NCI-H524 (cell line): ENCODE measurements at regions not wholly inside any gene's neighbourhood (a gene's known extent, or its start where the extent isn't known, plus 50 kb on each side); places are given as distances from the start of the nearest gene placed in this dataset.

ENCODE experiments used
- DNase-seq, 2 experiments: peaks; one replicate each; lab custom pipeline; 2025; lab: John Stamatoyannopoulos, UW

GRCh38 chr7:113825832-113826231 is 93.0 kb downstream of the PPP1R3A start:
- no peak for DNase-seq

GRCh38 chr7:113824117-113824823 is 94.5 kb downstream of the PPP1R3A start:
- peak in 1 of 2 experiments; percentile 16 for DNase-seq

GRCh38 chr7:113819474-113819873 is 99.3 kb downstream of the PPP1R3A start:
- DNase-seq: no peak

GRCh38 chr7:113816639-113817038 is 102.2 kb downstream of the PPP1R3A start:
- no peak for DNase-seq

- DNase-seq: no peak
Observed at GRCh38 chr7:113813471-113813870, 105.3 kb downstream of the PPP1R3A start.

- no peak for DNase-seq
Observed at GRCh38 chr7:113812591-113813255, 106.1 kb downstream of the PPP1R3A start.

GRCh38 chr7:113810080-113810744 is 108.6 kb downstream of the PPP1R3A start:
- DNase-seq: no peak

GRCh38 chr7:113809581-113809980 is 109.2 kb downstream of the PPP1R3A start:
- no peak for DNase-seq

GRCh38 chr7:113806633-113807327 is 112.0 kb downstream of the PPP1R3A start:
- no peak for DNase-seq

- DNase-seq: no peak
Observed at GRCh38 chr7:113805976-113806375, 112.8 kb downstream of the PPP1R3A start.

GRCh38 chr7:113804475-113805095 is 114.2 kb downstream of the PPP1R3A start:
- DNase-seq: no peak

GRCh38 chr7:113801751-113802150 is 117.1 kb downstream of the PPP1R3A start:
- DNase-seq: no peak

GRCh38 chr7:113800826-113801225 is 118.0 kb downstream of the PPP1R3A start:
- DNase-seq: no peak

GRCh38 chr7:113799896-113800295 is 118.9 kb downstream of the PPP1R3A start:
- DNase-seq: peak in 1 of 2 experiments; percentile 39

GRCh38 chr7:113797420-113798010 is 121.3 kb downstream of the PPP1R3A start:
- no peak for DNase-seq

- DNase-seq: no peak
Observed at GRCh38 chr7:113796557-113796956, 122.3 kb downstream of the PPP1R3A start.

GRCh38 chr7:113794573-113794972 is 124.2 kb downstream of the PPP1R3A start:
- DNase-seq: no peak

- DNase-seq: no peak
Observed at GRCh38 chr7:113793171-113793570, 125.6 kb downstream of the PPP1R3A start.

- no peak for DNase-seq
Observed at GRCh38 chr7:113790025-113790424, 128.8 kb downstream of the PPP1R3A start.

GRCh38 chr7:113787106-113787505 is 131.7 kb downstream of the PPP1R3A start:
- no peak for DNase-seq

- no peak for DNase-seq
Observed at GRCh38 chr7:113784956-113785355, 133.9 kb downstream of the PPP1R3A start.

GRCh38 chr7:113784316-113784715 is 134.5 kb downstream of the PPP1R3A start:
- DNase-seq: peak in 1 of 2 experiments; percentile 52
